ENCODE measurements at regions not wholly inside any gene's neighbourhood (a gene's known extent, or its start where the extent isn't known, plus 50 kb on each side); places are given as distances from the start of the nearest gene placed in this dataset.
A peak's percentile ranks its signal among the peaks of the same experiment; 100 is the strongest.

- WGBS: 89% methylated on average over 2 of the region's 2 CpGs
- no peak overlapping the region for H3K27ac ChIP-seq
- no peak overlapping the region for H3K4me3 ChIP-seq
- intact Hi-C loops (cut with DNase I): no loop called here
- no peak for DNase-seq (ENCODE audit: low spot score)
- no peaks in the 10 kb centered on the region for H3K4me1 ChIP-seq (replicated peaks)
- no peak for TF ChIP-seq CTCF (IDR thresholded peaks at IDR 0.05)
- TF ChIP-seq POLR2AphosphoS5 (IDR thresholded peaks at IDR 0.05): no peak
- no peak for TF ChIP-seq POLR2A (IDR thresholded peaks at IDR 0.05)
- no peaks in the 10 kb centered on the region for H3K36me3 ChIP-seq
- H3K9me3 ChIP-seq: no peaks in the 10 kb centered on the region
- H3K27me3 ChIP-seq (replicated peaks; ENCODE audit: insufficient read depth): no peaks in the 10 kb centered on the region
Observed at GRCh38 chr13:63128716-63129115, 1713.1 kb upstream of the PCDH20 start.

- Histone ChIP-seq H3K9me3 (no peaks in the 10 kb centered on the region), H3K27ac (no peak overlapping the region), H3K4me3 (no peak overlapping the region), H3K4me1 (replicated peaks) (no peaks in the 10 kb centered on the region), H3K27me3 (replicated peaks; ENCODE audit: insufficient read depth) (no peaks in the 10 kb centered on the region), H3K36me3 (no peaks in the 10 kb centered on the region)
- TF ChIP-seq CTCF (IDR thresholded peaks at IDR 0.05): peak in 2 of 4 experiments; percentile 14 to 19
- no peak for TF ChIP-seq POLR2AphosphoS5 (IDR thresholded peaks at IDR 0.05)
- intact Hi-C loops (cut with DNase I): no loop called here
- DNase-seq (ENCODE audit: low spot score): no peak
- WGBS: 48% methylated on average over 1 of the region's 1 CpG
Observed at GRCh38 chr13:63124863-63125262, 1709.2 kb upstream of the PCDH20 start.

GRCh38 chr13:63120883-63121282, 1705.2 kb upstream of the PCDH20 start:
- Histone ChIP-seq H3K27ac (no peak overlapping the region), H3K4me1 (replicated peaks) (no peaks in the 10 kb centered on the region), H3K4me3 (no peak overlapping the region), H3K27me3 (replicated peaks; ENCODE audit: insufficient read depth) (no peaks in the 10 kb centered on the region), H3K36me3 (no peaks in the 10 kb centered on the region), H3K9me3 (no peaks in the 10 kb centered on the region)
- no peak for DNase-seq (ENCODE audit: low spot score)
- intact Hi-C loops (cut with DNase I): no loop called here
- TF ChIP-seq POLR2AphosphoS5 (IDR thresholded peaks at IDR 0.05): no peak
- no peak for TF ChIP-seq CTCF (IDR thresholded peaks at IDR 0.05)
- no peak for TF ChIP-seq POLR2A (IDR thresholded peaks at IDR 0.05)
- WGBS: 23% methylated on average over 2 of the region's 2 CpGs

GRCh38 chr13:63117710-63118109, 1702.1 kb upstream of the PCDH20 start:
- Histone ChIP-seq H3K27me3 (replicated peaks; ENCODE audit: insufficient read depth) (no peaks in the 10 kb centered on the region), H3K4me3 (no peak overlapping the region), H3K27ac (no peak overlapping the region), H3K4me1 (replicated peaks) (no peaks in the 10 kb centered on the region), H3K36me3 (no peaks in the 10 kb centered on the region), H3K9me3 (no peaks in the 10 kb centered on the region)
- intact Hi-C loops (cut with DNase I): no loop called here
- TF ChIP-seq CTCF (IDR thresholded peaks at IDR 0.05): no peak
- TF ChIP-seq POLR2A (IDR thresholded peaks at IDR 0.05): no peak
- no peak for TF ChIP-seq POLR2AphosphoS5 (IDR thresholded peaks at IDR 0.05)
- no peak for DNase-seq (ENCODE audit: low spot score)
- 94% methylated on average over 15 of the region's 15 CpGs for WGBS

GRCh38 chr13:63112799-63113395, 1697.2 kb upstream of the PCDH20 start:
- Histone ChIP-seq H3K27ac (no peak overlapping the region), H3K4me1 (replicated peaks) (no peaks in the 10 kb centered on the region), H3K9me3 (no peaks in the 10 kb centered on the region), H3K27me3 (replicated peaks; ENCODE audit: insufficient read depth) (no peaks in the 10 kb centered on the region), H3K36me3 (no peaks in the 10 kb centered on the region), H3K4me3 (no peak overlapping the region)
- 70% methylated on average over 2 of the region's 2 CpGs for whole genome bisulfite sequencing
- DNase-seq (ENCODE audit: low spot score): no peak
- intact Hi-C loops (cut with DNase I): no loop called here
- no peak for TF ChIP-seq POLR2A (IDR thresholded peaks at IDR 0.05)
- TF ChIP-seq POLR2AphosphoS5 (IDR thresholded peaks at IDR 0.05): no peak
- no peak for TF ChIP-seq CTCF (IDR thresholded peaks at IDR 0.05)

All from prostate gland (tissue), 2 donors.